GM12878 (cell line): ENCODE measurements at regions not wholly inside any gene's neighbourhood (a gene's known extent, or its start where the extent isn't known, plus 50 kb on each side); places are given as distances from the start of the nearest gene placed in this dataset.

Experiments
- BACH1 ChIP-seq: fragments of 450-650 bp; IDR thresholded peaks from 2 replicates; pipeline ENCODE4 v1.6.1; 2017; ENCODE audit warnings: mild to moderate bottlenecking, borderline replicate concordance
- EZH2 ChIP-seq: IDR thresholded peaks from 2 replicates; pipeline ENCODE4 v1.6.1; 2012; ENCODE audit warnings: low read depth, mild to moderate bottlenecking, control low read depth, inconsistent platforms, low read length, borderline replicate concordance; ENCODE audit not compliant: control insufficient read depth
- HDAC6 ChIP-seq: fragments of 200-600 bp; sonication (generic); IDR thresholded peaks from one replicate; pipeline ENCODE4 v1.8.0; 2017; ENCODE audit warnings: antibody characterized with exemption; ENCODE audit not compliant: unreplicated experiment
- KAT2A ChIP-seq: conservative IDR thresholded peaks from 2 replicates; pipeline ENCODE4 v1.6.1; 2011; ENCODE audit warnings: low read depth, low read length; ENCODE audit not compliant: control insufficient read depth
- NFYB ChIP-seq: IDR thresholded peaks from 2 replicates; pipeline ENCODE4 v1.6.1; 2011; ENCODE audit warnings: low read depth, mild to moderate bottlenecking, low read length, improper control_type of control experiment, moderate library complexity; ENCODE audit not compliant: insufficient read depth
- NR2C2 ChIP-seq: IDR thresholded peaks from 2 replicates; pipeline ENCODE4 v1.6.1; 2011; ENCODE audit warnings: borderline replicate concordance, low read depth; ENCODE audit not compliant: control insufficient read depth, insufficient read length
- PBX3 ChIP-seq: IDR thresholded peaks from 2 replicates; pipeline ENCODE4 v1.6.1; 2011; ENCODE audit warnings: mild to moderate bottlenecking, low read depth, low read length, moderate library complexity; ENCODE audit not compliant: insufficient replicate concordance
- POLR2AphosphoS5 ChIP-seq: IDR thresholded peaks from 2 replicates; pipeline ENCODE4 v1.6.1; 2011; ENCODE audit warnings: mild to moderate bottlenecking, low read length, inconsistent platforms
- STAT1 ChIP-seq: fragments of 450-650 bp; conservative IDR thresholded peaks from 2 replicates; pipeline ENCODE4 v1.6.1; 2014; ENCODE audit warnings: antibody characterized with exemption, mild to moderate bottlenecking
- STAT3 ChIP-seq: IDR thresholded peaks from 2 replicates; pipeline ENCODE4 v1.6.1; 2011; ENCODE audit warnings: low read depth, low read length, improper control_type of control experiment
- TCF3 ChIP-seq: IDR thresholded peaks from 2 replicates; pipeline ENCODE4 v1.6.1; 2012; ENCODE audit warnings: low read depth, mild to moderate bottlenecking, low read length, borderline replicate concordance; ENCODE audit not compliant: insufficient read depth
- WRNIP1 ChIP-seq: IDR thresholded peaks from 2 replicates; pipeline ENCODE4 v1.6.1; 2011; ENCODE audit warnings: low read depth, low read length, improper control_type of control experiment, borderline replicate concordance
- ZNF274 ChIP-seq: IDR thresholded peaks from one replicate; pipeline ENCODE4 v1.8.0; 2011; ENCODE audit not compliant: insufficient read length, insufficient read depth
- TF ChIP-seq, protein P1 (sequence below): IDR thresholded peaks from 2 replicates; pipeline ENCODE4 v1.6.1; 2012; ENCODE audit warnings: low read depth, low read length, improper control_type of control experiment

GRCh38 chr4:33658971-33659370, 2585.3 kb downstream of the ARAP2 start (continued):
- TF ChIP-seq KAT2A = no peak
- no peak for TF ChIP-seq STAT3
- TF ChIP-seq ZNF274 = no peak
- TF ChIP-seq TCF3 = no peak
- no peak for TF ChIP-seq STAT1
- no peak for TF ChIP-seq NFYB
- TF ChIP-seq WRNIP1 = no peak
- TF ChIP-seq NR2C2 = no peak
- TF ChIP-seq, protein P1, sequence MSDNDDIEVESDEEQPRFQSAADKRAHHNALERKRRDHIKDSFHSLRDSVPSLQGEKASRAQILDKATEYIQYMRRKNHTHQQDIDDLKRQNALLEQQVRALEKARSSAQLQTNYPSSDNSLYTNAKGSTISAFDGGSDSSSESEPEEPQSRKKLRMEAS = no peak
- TF ChIP-seq HDAC6 = no peak
- no peak for TF ChIP-seq PBX3
- TF ChIP-seq BACH1 = no peak
- no peak for TF ChIP-seq POLR2AphosphoS5
- TF ChIP-seq EZH2 = no peak
